ENCODE measurements at regions not wholly inside any gene's neighbourhood (a gene's known extent, or its start where the extent isn't known, plus 50 kb on each side); places are given as distances from the start of the nearest gene placed in this dataset.
"Not testable (repeated sequence)": the region's sequence is repeated elsewhere in the genome, so short reads cannot be mapped to it uniquely, and the experiment has no call there.

- Histone ChIP-seq H3K27ac (no peak overlapping the region), H3K27me3 (replicated peaks; ENCODE audit: insufficient read depth) (no peaks in the 10 kb centered on the region), H3K36me3 (no peaks in the 10 kb centered on the region), H3K9me3 (no peaks in the 10 kb centered on the region), H3K4me1 (replicated peaks) (peaks cover 2% of the 10 kb centered on the region), H3K4me3 (no peak overlapping the region)
- no peak for TF ChIP-seq CTCF (IDR thresholded peaks at IDR 0.05)
- no peak for TF ChIP-seq POLR2AphosphoS5 (IDR thresholded peaks at IDR 0.05)
- TF ChIP-seq POLR2A (IDR thresholded peaks at IDR 0.05) = no peak
- WGBS = 86% methylated on average over 4 of the region's 4 CpGs
- intact Hi-C loops (cut with DNase I) = loop anchor here (10.0 kb wide), 1 partner anchor 99 kb away; no protein-coding TSS in a partner anchor
- no peak for DNase-seq (ENCODE audit: low spot score)
Observed at GRCh38 chr3:30453360-30454039, 152.9 kb upstream of the TGFBR2 start.

- Histone ChIP-seq H3K36me3 (no peaks in the 10 kb centered on the region), H3K4me1 (replicated peaks) (peaks cover 2% of the 10 kb centered on the region), H3K27ac (no peak overlapping the region), H3K27me3 (replicated peaks; ENCODE audit: insufficient read depth) (no peaks in the 10 kb centered on the region), H3K4me3 (no peak overlapping the region), H3K9me3 (no peaks in the 10 kb centered on the region)
- TF ChIP-seq POLR2A (IDR thresholded peaks at IDR 0.05) (no peak), CTCF (IDR thresholded peaks at IDR 0.05) (no peak), POLR2AphosphoS5 (IDR thresholded peaks at IDR 0.05) (no peak)
- WGBS = 100% methylated on average over 1 of the region's 1 CpG
- DNase-seq (ENCODE audit: low spot score) = no peak
- intact Hi-C loops (cut with DNase I) = loop anchor here (10.0 kb wide), 1 partner anchor 100 kb away; no protein-coding TSS in a partner anchor
Observed at GRCh38 chr3:30454636-30455035, 151.8 kb upstream of the TGFBR2 start.

- H3K27me3 ChIP-seq (replicated peaks; ENCODE audit: insufficient read depth); H3K4me1 ChIP-seq (replicated peaks); H3K4me3 ChIP-seq; H3K9me3 ChIP-seq; DNase-seq (ENCODE audit: low spot score); H3K36me3 ChIP-seq; H3K27ac ChIP-seq: not testable (repeated sequence)
- 90% methylated on average over 4 of the region's 4 CpGs for WGBS
- intact Hi-C loops (cut with DNase I) = loop anchor here (10.0 kb wide), 1 partner anchor 100 kb away; no protein-coding TSS in a partner anchor
Observed at GRCh38 chr3:30455112-30455511, 151.3 kb upstream of the TGFBR2 start.

- Histone ChIP-seq H3K9me3 (no peaks in the 10 kb centered on the region), H3K36me3 (no peaks in the 10 kb centered on the region), H3K4me1 (replicated peaks) (peaks cover 2% of the 10 kb centered on the region), H3K4me3 (no peak overlapping the region), H3K27ac (peak overlapping the region in 1 of 2 donors; percentile 22), H3K27me3 (replicated peaks; ENCODE audit: insufficient read depth) (no peaks in the 10 kb centered on the region)
- DNase-seq (ENCODE audit: low spot score) = no peak
- TF ChIP-seq POLR2AphosphoS5 (IDR thresholded peaks at IDR 0.05) = peak; percentile 45
- TF ChIP-seq POLR2A (IDR thresholded peaks at IDR 0.05) = no peak
- 12% methylated on average over 3 of the region's 3 CpGs for WGBS
- intact Hi-C loops (cut with DNase I) = loop anchor here (10.0 kb wide), 1 partner anchor 101 kb away; no protein-coding TSS in a partner anchor
Observed at GRCh38 chr3:30455840-30456239, 150.6 kb upstream of the TGFBR2 start.

GRCh38 chr3:30456264-30456663, 150.1 kb upstream of the TGFBR2 start:
- TF ChIP-seq POLR2A (IDR thresholded peaks at IDR 0.05) (no peak), POLR2AphosphoS5 (IDR thresholded peaks at IDR 0.05) (no peak), CTCF (IDR thresholded peaks at IDR 0.05) (no peak)
- no peak overlapping the region for H3K27ac ChIP-seq
- no peak for DNase-seq (ENCODE audit: low spot score)
- H3K36me3 ChIP-seq = no peaks in the 10 kb centered on the region
- no peaks in the 10 kb centered on the region for H3K9me3 ChIP-seq
- H3K4me3 ChIP-seq = no peak overlapping the region
- peaks cover 2% of the 10 kb centered on the region for H3K4me1 ChIP-seq (replicated peaks)
- no peaks in the 10 kb centered on the region for H3K27me3 ChIP-seq (replicated peaks; ENCODE audit: insufficient read depth)
- 90% methylated on average over 2 of the region's 2 CpGs for WGBS
- intact Hi-C loops (cut with DNase I) = loop anchor here (10.0 kb wide), 1 partner anchor 101 kb away; no protein-coding TSS in a partner anchor

- no peak overlapping the region for H3K4me3 ChIP-seq
- peaks cover 2% of the 10 kb centered on the region for H3K4me1 ChIP-seq (replicated peaks)
- H3K9me3 ChIP-seq = no peaks in the 10 kb centered on the region
- intact Hi-C loops (cut with DNase I) = loop anchor here (10.0 kb wide), 1 partner anchor 102 kb away; no protein-coding TSS in a partner anchor
- no peaks in the 10 kb centered on the region for H3K27me3 ChIP-seq (replicated peaks; ENCODE audit: insufficient read depth)
- H3K27ac ChIP-seq = no peak overlapping the region
- TF ChIP-seq CTCF (IDR thresholded peaks at IDR 0.05) (no peak), POLR2A (IDR thresholded peaks at IDR 0.05) (no peak), POLR2AphosphoS5 (IDR thresholded peaks at IDR 0.05) (no peak)
- no peaks in the 10 kb centered on the region for H3K36me3 ChIP-seq
- DNase-seq (ENCODE audit: low spot score) = no peak
- WGBS = 93% methylated on average over 1 of the region's 1 CpG
Observed at GRCh38 chr3:30457081-30457480, 149.3 kb upstream of the TGFBR2 start.
